DOHH2 (cell line): ENCODE measurements at regions not wholly inside any gene's neighbourhood (a gene's known extent, or its start where the extent isn't known, plus 50 kb on each side); places are given as distances from the start of the nearest gene placed in this dataset.

Experiments
- H3F3A ChIP-seq: fragments of 200-600 bp; sonication (generic), shearing (Covaris generic); 2 replicates; pipeline ENCODE4 v1.6.0; 2016; ENCODE audit warnings: antibody characterized with exemption, mild to moderate bottlenecking; ENCODE audit not compliant: control insufficient read depth, insufficient read depth
- H3K27ac ChIP-seq: fragments of 200-600 bp; sonication (generic); 2 replicates; pipeline ENCODE4 v1.5.1; 2014; ENCODE audit warnings: low read depth, mild to moderate bottlenecking, low read length, moderate library complexity
- H3K27me3 ChIP-seq: fragments of 200-600 bp; sonication (generic); 2 replicates; pipeline ENCODE4 v1.6.1; 2014; ENCODE audit warnings: mild to moderate bottlenecking, low read length, mixed read lengths; ENCODE audit not compliant: control insufficient read depth
- H3K36me3 ChIP-seq: fragments of 200-600 bp; sonication (generic); 2 replicates; pipeline ENCODE4 v1.6.1; 2014; ENCODE audit warnings: mild to moderate bottlenecking, low read length, moderate library complexity, mixed read lengths; ENCODE audit not compliant: control insufficient read depth
- H3K4me1 ChIP-seq: fragments of 200-600 bp; sonication (generic); 2 replicates; pipeline ENCODE4 v1.6.1; 2014; ENCODE audit warnings: mild to moderate bottlenecking, low read length, mixed read lengths; ENCODE audit not compliant: control insufficient read depth
- H3K4me2 ChIP-seq: fragments of 200-600 bp; sonication (generic); 2 replicates; pipeline ENCODE4 v1.6.0; 2014; ENCODE audit warnings: mild to moderate bottlenecking, low read length, moderate library complexity
- H3K4me3 ChIP-seq: fragments of 200-600 bp; sonication (generic); 2 replicates; pipeline ENCODE4 v1.5.1; 2014; ENCODE audit warnings: mild to moderate bottlenecking, low read length, mixed read lengths
- H3K79me2 ChIP-seq: fragments of 200-600 bp; sonication (generic); 2 replicates; pipeline ENCODE4 v1.6.1; 2014; ENCODE audit warnings: mild to moderate bottlenecking, low read length, mixed read lengths; ENCODE audit not compliant: control insufficient read depth
- H3K9me2 ChIP-seq: fragments of 200-600 bp; sonication (generic); replicated peaks from 2 replicates; pipeline ENCODE4 v1.6.1; 2014; ENCODE audit warnings: mild to moderate bottlenecking, low read length, mixed read lengths; ENCODE audit not compliant: control insufficient read depth
- H3K9me3 ChIP-seq: fragments of 200-600 bp; sonication (generic); 2 replicates; pipeline ENCODE4 v1.6.1; 2014; ENCODE audit warnings: antibody characterized with exemption, low read length, mixed read lengths; ENCODE audit not compliant: control insufficient read depth, insufficient read depth
- H4K20me1 ChIP-seq: fragments of 200-600 bp; sonication (generic); 2 replicates; pipeline ENCODE4 v1.6.0; 2014; ENCODE audit warnings: low read depth, mild to moderate bottlenecking, antibody characterized with exemption, low read length, moderate library complexity; ENCODE audit not compliant: control insufficient read depth, insufficient read depth
- CTCF ChIP-seq: fragments of 200-600 bp; sonication (generic); IDR thresholded peaks from one replicate; pipeline ENCODE4 v1.5.1; 2014; ENCODE audit warnings: antibody characterized with exemption, mild to moderate bottlenecking, low read depth, low read length; ENCODE audit not compliant: poor library complexity, severe bottlenecking
- EZH2phosphoT487 ChIP-seq: fragments of 200-600 bp; sonication (generic); IDR thresholded peaks from 2 replicates; pipeline ENCODE4 v1.6.1; 2017; ENCODE audit warnings: borderline replicate concordance, mild to moderate bottlenecking, antibody characterized with exemption, low read length, moderate library complexity, mixed read lengths

GRCh38 chr13:86840250-86841191 lies 830.6 kb upstream of the SLITRK5 start:
- TF ChIP-seq CTCF (no peak), EZH2phosphoT487 (no peak)
- no peaks in the 10 kb centered on the region for H3K9me2 ChIP-seq
- H3K9me3 ChIP-seq: peaks cover 10% of the 10 kb centered on the region; the same call in 1 of the 2 replicates
- no peaks in the 10 kb centered on the region for H4K20me1 ChIP-seq
- no peak overlapping the region for H3K27ac ChIP-seq
- no peaks in the 10 kb centered on the region for H3K79me2 ChIP-seq
- no peaks in the 10 kb centered on the region for H3K36me3 ChIP-seq
- H3K4me1 ChIP-seq: no peaks in the 10 kb centered on the region
- no peak overlapping the region for H3K4me2 ChIP-seq
- no peak overlapping the region for H3K4me3 ChIP-seq
- no peaks in the 10 kb centered on the region for H3K27me3 ChIP-seq
- H3F3A ChIP-seq: no peaks in the 10 kb centered on the region

- Histone ChIP-seq H3K4me2 (no peak overlapping the region), H3K4me3 (no peak overlapping the region), H3K9me3 (peaks cover 9% of the 10 kb centered on the region; the same call in 1 of the 2 replicates), H3K27me3 (no peaks in the 10 kb centered on the region), H3K9me2 (no peaks in the 10 kb centered on the region), H3K36me3 (no peaks in the 10 kb centered on the region), H3F3A (no peaks in the 10 kb centered on the region), H3K4me1 (no peaks in the 10 kb centered on the region), H3K79me2 (no peaks in the 10 kb centered on the region), H3K27ac (no peak overlapping the region), H4K20me1 (no peaks in the 10 kb centered on the region)
- TF ChIP-seq EZH2phosphoT487: no peak
- no peak for TF ChIP-seq CTCF
Observed at GRCh38 chr13:86841264-86841663, 829.9 kb upstream of the SLITRK5 start.

- Histone ChIP-seq H3F3A (no peaks in the 10 kb centered on the region), H3K27ac (no peak overlapping the region), H4K20me1 (no peaks in the 10 kb centered on the region), H3K27me3 (no peaks in the 10 kb centered on the region), H3K9me3 (no peaks in the 10 kb centered on the region), H3K4me2 (no peak overlapping the region), H3K4me3 (no peak overlapping the region), H3K36me3 (no peaks in the 10 kb centered on the region), H3K9me2 (no peaks in the 10 kb centered on the region), H3K79me2 (no peaks in the 10 kb centered on the region), H3K4me1 (no peaks in the 10 kb centered on the region)
- no peak for TF ChIP-seq EZH2phosphoT487
- no peak for TF ChIP-seq CTCF
Observed at GRCh38 chr13:86846501-86846900, 824.7 kb upstream of the SLITRK5 start.
